ENCODE measurements at regions not wholly inside any gene's neighbourhood (a gene's known extent, or its start where the extent isn't known, plus 50 kb on each side); places are given as distances from the start of the nearest gene placed in this dataset.

- DNase-seq (ENCODE audit: low spot score): no peak
These were observed 187.3 kb upstream of the RMST start for GRCh38 chr12:97275256-97275655.

DNA sequence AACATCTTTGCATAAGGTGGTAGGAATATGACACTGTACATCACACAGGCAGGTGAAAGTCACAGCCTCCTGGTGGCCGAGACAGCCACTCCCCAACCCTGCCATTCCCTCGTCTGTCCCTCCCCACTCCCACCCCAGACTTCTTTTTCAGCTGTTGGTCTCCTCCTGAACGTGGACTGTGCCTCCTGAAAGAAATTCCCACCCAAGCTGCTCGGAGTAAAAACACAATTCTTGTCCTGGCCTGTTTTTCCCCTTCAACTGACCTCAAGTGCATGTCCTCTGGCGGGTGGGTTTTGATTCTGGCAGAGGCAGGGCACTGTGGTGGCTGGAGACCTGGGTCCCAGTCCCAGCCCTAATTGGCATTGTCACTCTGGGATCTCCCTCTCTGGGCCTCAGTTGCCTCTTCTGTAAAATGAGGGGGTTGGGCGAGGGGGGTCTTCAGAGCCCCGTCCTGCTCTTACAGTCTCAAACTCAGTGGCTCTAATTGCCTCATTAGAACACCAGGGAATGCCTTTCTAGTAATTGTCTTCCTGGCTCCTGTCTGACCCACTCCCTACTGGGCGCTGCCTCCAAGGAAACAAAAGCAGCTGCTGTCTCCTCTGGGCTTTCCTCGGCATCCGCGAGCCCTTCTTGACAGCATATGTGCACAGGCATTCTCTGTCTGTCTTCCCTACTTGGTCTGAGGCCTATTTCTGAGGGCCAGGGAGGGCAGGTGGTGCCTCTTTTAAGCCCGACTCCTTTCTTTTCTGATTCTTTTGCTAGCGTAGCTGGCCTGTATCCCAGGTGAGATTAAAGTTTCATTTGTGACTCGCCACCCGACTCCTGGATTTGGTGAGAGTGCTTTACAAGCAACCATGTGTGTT, 186.6 kb upstream of the RMST start:
- DNase-seq (ENCODE audit: low spot score): no peak

GRCh38 chr12:97276661-97277429, 185.8 kb upstream of the RMST start:
- no peak for DNase-seq (ENCODE audit: low spot score)

- DNase-seq (ENCODE audit: low spot score): no peak
These were observed 179.3 kb upstream of the RMST start for GRCh38 chr12:97283297-97283696.

GRCh38 chr12:97288531-97288930, 174.1 kb upstream of the RMST start:
- no peak for DNase-seq (ENCODE audit: low spot score)

- no peak for DNase-seq (ENCODE audit: low spot score)
These were observed 170.0 kb upstream of the RMST start for GRCh38 chr12:97292588-97292987.

DNA sequence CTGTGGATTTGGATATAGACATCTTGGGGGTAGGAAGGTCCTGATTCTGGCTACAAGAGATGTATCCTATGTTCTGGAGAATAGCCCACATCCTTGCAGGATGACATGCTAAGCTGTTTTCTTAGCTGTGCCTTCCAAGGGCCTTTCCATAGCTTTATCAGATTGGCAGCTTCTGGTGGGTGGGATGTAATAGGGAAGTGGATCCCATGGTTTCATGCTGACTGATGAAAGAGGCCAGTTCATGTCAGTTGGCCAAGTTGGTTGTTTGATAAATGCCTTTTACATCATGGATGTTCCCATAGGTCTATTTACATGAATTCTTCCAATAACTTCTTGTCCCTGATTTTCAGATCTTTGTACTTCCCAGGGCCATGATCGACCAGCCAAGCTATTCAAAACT, 169.1 kb upstream of the RMST start:
- no peak for DNase-seq (ENCODE audit: low spot score)

- no peak for DNase-seq (ENCODE audit: low spot score)
These were observed 162.8 kb upstream of the RMST start for GRCh38 chr12:97299847-97300246.

DNA sequence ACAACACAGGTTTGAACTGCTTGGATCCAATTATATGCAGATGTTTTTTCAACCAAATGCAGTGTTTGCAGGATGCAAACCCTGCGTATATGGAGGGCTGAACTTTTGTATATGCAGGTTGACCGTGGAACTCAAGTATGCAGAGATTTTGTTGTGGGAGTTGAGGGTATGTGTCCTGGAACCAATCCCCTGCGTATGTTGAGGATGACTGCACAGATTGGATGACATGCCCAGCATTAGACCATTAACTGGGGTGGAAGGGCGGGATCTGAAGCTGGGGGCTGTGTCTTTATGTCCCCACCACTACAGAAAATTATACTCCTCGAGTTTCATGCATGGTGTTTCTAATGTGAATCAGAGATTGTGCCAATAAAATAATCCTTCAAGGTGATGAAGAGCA, 162.2 kb upstream of the RMST start:
- DNase-seq (ENCODE audit: low spot score): no peak

DNA sequence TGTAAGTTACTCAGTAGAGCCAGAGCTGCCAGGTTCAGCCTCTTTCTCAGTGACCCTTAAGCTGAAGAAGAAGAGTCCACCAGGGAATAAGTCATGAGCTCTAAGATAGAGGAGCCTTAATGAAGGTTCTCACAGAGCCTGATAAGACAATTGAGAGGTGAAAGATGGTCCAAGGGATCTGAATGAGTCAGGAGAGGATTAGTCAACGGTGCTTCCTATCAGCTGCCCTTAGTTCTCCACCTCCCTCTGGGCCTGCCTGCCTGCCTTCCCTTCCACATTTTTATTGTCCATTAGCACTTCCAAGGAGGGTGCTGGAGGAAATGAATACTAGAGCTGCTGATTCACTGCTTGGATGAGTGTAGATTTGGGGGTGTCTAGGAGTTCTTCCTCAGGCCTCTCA, 161.7 kb upstream of the RMST start:
- DNase-seq (ENCODE audit: low spot score): no peak

GRCh38 chr12:97301576-97301975, 161.0 kb upstream of the RMST start:
- no peak for DNase-seq (ENCODE audit: low spot score)

GRCh38 chr12:97305651-97306050, 157.0 kb upstream of the RMST start:
- no peak for DNase-seq (ENCODE audit: low spot score)

DNA sequence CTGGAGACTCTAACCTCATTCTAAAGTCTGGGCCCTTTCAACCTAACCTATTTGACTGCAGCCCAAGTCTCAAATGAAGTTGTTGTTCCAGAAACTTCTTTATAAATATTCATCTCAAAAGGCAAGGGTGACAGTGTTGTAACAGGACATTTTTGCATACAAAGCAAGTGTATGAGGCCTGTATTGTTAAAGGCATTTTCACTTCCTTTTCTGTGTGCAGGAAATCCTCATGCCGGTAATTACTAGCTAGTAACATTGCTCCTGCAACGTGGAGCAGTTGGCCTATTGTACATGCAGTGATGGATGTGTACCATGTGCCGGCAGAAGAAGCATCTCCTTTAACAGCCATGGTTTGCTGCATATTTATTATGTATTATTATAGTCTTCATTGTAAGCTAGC, 156.5 kb upstream of the RMST start:
- DNase-seq (ENCODE audit: low spot score): no peak

GRCh38 chr12:97308576-97309198, 153.9 kb upstream of the RMST start:
- DNase-seq (ENCODE audit: low spot score): peak; percentile 68

- no peak for DNase-seq (ENCODE audit: low spot score)
These were observed 152.7 kb upstream of the RMST start for GRCh38 chr12:97309921-97310320.

DNA sequence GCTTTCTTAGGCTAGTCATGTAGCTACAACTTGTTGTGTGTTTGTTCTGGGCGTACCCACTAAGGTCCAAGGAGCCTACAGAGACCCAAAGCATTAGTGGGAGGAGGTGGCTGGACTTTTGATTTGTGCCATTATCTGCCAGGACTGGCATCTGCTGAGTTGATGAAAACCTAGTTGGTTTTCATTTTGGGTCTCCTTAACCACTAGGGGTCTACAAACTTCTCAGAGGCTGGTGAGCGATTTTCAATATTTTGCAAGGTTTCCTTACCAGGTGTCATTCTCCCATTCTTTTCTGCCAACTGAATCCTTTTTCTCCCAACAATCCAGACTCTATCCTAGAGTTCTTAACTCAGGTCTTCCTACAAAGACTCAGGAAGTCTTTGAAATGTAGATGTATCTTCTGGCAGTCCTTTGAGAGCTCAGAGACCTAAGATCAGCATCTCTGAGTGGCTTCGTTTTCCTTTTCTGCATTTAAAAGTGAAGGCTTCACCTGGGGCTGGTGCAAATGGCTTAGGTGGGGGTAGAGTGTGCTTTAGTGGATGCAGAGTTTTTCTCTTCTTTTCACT, 150.0 kb upstream of the RMST start:
- DNase-seq (ENCODE audit: low spot score): no peak

- no peak for DNase-seq (ENCODE audit: low spot score)
These were observed 149.0 kb upstream of the RMST start for GRCh38 chr12:97313471-97314190.

- no peak for DNase-seq (ENCODE audit: low spot score)
These were observed 146.3 kb upstream of the RMST start for GRCh38 chr12:97316321-97316720.

DNA sequence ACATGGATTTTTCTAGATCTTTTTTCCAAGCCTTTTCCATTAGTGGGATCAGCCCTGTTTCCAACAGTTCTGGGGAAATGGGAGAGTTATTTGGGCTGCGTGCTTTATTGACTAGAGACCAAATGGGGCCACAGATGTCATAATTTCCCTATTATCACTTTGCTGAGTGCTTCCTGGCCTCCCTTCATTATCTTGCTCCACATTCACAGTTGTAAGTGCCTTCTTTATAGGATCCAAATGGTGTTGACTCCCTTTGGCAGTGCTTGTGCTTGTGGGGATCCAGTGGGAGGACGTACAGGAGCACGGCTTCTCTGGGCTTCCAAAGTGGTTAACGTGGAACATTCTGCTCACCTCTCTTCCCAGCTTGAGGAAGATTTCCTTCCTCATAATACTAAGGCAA, 141.0 kb upstream of the RMST start:
- DNase-seq (ENCODE audit: low spot score): no peak

DNA sequence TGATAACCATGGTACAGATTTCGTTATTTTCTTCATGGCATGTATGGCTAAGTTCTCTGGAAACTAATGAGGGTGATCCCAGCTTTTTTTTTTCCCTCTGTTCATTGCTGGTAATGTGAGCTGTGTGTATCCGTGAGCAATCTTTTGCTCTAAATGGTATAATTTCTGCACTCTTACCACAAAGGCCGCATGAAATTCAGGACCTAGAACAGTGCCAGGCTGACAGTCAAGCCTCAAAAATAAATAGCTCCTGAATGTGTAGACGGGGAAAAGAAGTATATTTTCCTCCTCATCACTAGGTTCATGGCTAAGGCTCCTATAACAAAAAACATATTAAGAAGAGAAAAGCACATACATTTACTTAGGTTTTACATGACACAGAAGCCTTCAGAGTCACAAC, 140.2 kb upstream of the RMST start:
- no peak for DNase-seq (ENCODE audit: low spot score)

DNA sequence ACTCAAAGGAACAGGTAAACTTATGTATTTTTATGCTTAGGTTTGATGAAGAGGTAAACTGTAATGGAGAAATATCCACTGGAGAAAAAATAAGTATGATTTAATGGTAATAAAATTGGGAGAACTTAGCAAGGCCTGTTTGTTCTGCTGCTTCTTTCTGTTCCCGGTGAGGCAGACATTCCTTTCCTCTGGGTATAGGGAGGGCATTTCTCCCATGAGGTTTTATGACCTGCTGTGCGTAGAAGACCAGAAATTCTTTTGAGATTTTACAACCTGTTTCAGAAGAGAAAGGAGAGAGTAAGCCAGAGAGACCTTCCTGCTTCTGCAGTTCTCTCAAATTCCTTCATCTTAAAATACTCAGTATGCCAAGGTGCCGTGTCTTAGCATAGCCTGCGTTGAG, 139.4 kb upstream of the RMST start:
- DNase-seq (ENCODE audit: low spot score): peak; percentile 39

DNA sequence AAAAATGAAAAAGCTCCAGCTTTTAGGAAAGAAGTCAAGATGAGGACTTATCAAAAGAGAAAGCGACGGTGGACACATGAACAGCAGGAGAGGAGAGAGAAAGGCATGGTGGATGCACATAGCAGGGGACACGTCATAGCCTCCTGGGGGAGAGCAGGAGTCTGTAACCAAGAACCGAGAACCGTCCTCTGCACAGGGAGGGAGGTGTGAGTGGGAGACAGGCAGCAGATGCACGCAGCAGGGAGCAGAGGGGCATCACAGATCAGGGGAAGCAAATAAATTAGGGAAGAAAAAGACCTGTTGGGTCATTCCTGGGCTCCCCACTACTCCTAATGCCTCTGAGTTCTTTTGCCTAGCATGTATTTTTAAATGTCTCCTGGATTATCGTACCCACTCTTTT, 138.1 kb upstream of the RMST start:
- DNase-seq (ENCODE audit: low spot score): no peak

All from LoVo (cell line).